ENCODE measurements at regions not wholly inside any gene's neighbourhood (a gene's known extent, or its start where the extent isn't known, plus 50 kb on each side); places are given as distances from the start of the nearest gene placed in this dataset.

DNA sequence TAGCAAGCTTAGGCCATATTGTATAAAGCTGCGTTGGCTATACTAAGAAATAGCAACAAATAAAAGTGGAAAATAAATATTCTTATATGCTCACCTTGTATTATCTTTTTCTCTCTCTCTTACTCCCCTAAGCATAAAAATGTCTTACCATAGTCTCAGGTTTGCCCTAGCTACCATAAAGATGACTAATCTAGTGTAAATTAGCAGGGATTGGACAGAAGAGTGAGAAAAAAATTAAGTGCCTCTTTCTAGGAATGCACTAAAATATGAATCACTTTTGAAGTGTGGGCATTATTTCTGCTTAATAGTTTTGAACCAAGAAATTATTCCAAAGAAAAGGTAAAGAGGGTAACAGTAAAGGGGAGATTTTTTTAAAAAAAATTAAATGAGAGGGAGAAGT lies 201.3 kb downstream of the HINT1 start (continued):
- no peak for TF ChIP-seq E2F1 (CRISPR knock-in tag; IDR thresholded peaks at IDR 0.05)
- TF ChIP-seq SMAD4 (CRISPR knock-in tag; IDR thresholded peaks at IDR 0.05): no peak

DNA sequence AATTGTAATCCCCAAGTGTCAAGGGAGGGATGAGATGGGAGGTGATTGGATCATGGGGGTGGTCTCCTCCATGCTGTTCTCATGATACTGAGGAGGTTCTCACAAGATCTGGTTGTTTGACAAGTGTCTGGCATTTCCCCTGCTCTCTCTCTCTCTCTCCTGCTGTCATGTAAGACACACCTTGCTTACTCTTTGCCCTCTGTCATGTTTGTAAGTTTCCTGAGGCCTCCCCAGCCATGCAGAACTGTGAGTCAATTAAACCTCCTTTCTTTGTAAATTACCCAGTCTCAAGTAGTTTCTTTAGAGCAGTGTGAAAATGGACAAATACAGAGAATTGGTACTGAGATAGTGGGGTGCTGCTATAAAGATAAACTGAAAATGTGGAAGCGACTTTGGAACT lies 207.9 kb downstream of the HINT1 start:
- ATAC-seq: no peak
- Mint-ChIP-seq H3K4me3 (no peak overlapping the region), H3K27ac (no peak overlapping the region), H3K27me3 (ENCODE audit: low read depth) (no peaks in the 10 kb centered on the region), H3K36me3 (peaks cover 8% of the 10 kb centered on the region), H3K9me3 (peaks cover 21% of the 10 kb centered on the region), H3K4me1 (peaks cover 30% of the 10 kb centered on the region)
- ChIA-PET CTCF (no interaction called here), POLR2A (no interaction called here)
- no peak for TF ChIP-seq OVOL2 (CRISPR knock-in tag; IDR thresholded peaks at IDR 0.05; ENCODE audit: borderline replicate concordance)
- DNase-seq (ENCODE audit: low spot score): no peak

DNA sequence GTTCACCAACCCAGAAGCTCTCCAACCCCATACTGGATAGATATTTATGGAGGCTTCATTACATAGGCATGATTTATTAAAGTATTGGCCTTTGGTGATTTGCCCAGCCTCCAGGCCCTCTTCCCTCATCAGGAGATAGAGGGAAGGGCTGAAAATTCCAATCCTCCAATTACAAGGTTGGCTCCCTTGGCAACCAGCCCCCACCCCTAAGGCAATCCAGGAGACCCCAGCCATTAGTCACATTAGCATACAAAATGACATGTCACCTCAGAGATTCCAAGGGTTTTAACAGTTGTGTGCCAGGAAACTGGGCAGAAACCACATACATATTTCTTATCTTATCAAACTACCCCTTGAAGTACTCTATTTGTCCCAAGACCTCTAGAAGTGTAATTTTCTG lies 210.0 kb downstream of the HINT1 start:
- H3K27ac Mint-ChIP-seq: no peak overlapping the region
- CTCF ChIA-PET: no interaction called here
- no peak for ATAC-seq
- no peak for DNase-seq (ENCODE audit: low spot score)
- TF ChIP-seq ZNF396 (CRISPR knock-in tag; IDR thresholded peaks at IDR 0.05; ENCODE audit: borderline replicate concordance) (no peak), FOXP1 (CRISPR knock-in tag; IDR thresholded peaks at IDR 0.05; ENCODE audit: borderline replicate concordance) (no peak), JAZF1 (CRISPR knock-in tag; IDR thresholded peaks at IDR 0.05) (no peak), JUN (CRISPR knock-in tag; IDR thresholded peaks at IDR 0.05) (no peak), MYBL2 (CRISPR knock-in tag; IDR thresholded peaks at IDR 0.05) (no peak), TP53 (CRISPR knock-in tag; IDR thresholded peaks at IDR 0.05) (no peak), ZSCAN18 (CRISPR knock-in tag; IDR thresholded peaks at IDR 0.05) (no peak), GTF2I (CRISPR knock-in tag; conservative IDR thresholded peaks at IDR 0.05) (no peak), SMAD3 (CRISPR knock-in tag; IDR thresholded peaks at IDR 0.05; ENCODE audit: borderline replicate concordance) (no peak), ZBTB21 (CRISPR knock-in tag; IDR thresholded peaks at IDR 0.05; ENCODE audit: borderline replicate concordance) (no peak), MAX (CRISPR knock-in tag; IDR thresholded peaks at IDR 0.05) (no peak), ATF3 (CRISPR knock-in tag; conservative IDR thresholded peaks at IDR 0.05) (no peak), NFYB (CRISPR knock-in tag; conservative IDR thresholded peaks at IDR 0.05; ENCODE audit: low read depth) (no peak), ZNF232 (CRISPR knock-in tag; IDR thresholded peaks at IDR 0.05) (no peak)
- TF ChIP-seq, protein P1, sequence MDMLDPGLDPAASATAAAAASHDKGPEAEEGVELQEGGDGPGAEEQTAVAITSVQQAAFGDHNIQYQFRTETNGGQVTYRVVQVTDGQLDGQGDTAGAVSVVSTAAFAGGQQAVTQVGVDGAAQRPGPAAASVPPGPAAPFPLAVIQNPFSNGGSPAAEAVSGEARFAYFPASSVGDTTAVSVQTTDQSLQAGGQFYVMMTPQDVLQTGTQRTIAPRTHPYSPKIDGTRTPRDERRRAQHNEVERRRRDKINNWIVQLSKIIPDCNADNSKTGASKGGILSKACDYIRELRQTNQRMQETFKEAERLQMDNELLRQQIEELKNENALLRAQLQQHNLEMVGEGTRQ (CRISPR knock-in tag; IDR thresholded peaks at IDR 0.05): no peak
- TF ChIP-seq, protein P2, sequence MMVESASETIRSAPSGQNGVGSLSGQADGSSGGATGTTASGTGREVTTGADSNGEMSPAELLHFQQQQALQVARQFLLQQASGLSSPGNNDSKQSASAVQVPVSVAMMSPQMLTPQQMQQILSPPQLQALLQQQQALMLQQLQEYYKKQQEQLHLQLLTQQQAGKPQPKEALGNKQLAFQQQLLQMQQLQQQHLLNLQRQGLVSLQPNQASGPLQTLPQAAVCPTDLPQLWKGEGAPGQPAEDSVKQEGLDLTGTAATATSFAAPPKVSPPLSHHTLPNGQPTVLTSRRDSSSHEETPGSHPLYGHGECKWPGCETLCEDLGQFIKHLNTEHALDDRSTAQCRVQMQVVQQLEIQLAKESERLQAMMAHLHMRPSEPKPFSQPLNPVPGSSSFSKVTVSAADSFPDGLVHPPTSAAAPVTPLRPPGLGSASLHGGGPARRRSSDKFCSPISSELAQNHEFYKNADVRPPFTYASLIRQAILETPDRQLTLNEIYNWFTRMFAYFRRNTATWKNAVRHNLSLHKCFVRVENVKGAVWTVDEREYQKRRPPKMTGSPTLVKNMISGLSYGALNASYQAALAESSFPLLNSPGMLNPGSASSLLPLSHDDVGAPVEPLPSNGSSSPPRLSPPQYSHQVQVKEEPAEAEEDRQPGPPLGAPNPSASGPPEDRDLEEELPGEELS (CRISPR knock-in tag; IDR thresholded peaks at IDR 0.05): no peak
- TF ChIP-seq, protein P3, sequence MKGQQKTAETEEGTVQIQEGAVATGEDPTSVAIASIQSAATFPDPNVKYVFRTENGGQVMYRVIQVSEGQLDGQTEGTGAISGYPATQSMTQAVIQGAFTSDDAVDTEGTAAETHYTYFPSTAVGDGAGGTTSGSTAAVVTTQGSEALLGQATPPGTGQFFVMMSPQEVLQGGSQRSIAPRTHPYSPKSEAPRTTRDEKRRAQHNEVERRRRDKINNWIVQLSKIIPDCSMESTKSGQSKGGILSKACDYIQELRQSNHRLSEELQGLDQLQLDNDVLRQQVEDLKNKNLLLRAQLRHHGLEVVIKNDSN (CRISPR knock-in tag; IDR thresholded peaks at IDR 0.05): no peak
- POLR2A ChIA-PET: no interaction called here
- peaks cover 10% of the 10 kb centered on the region for H3K9me3 Mint-ChIP-seq
- no peaks in the 10 kb centered on the region for H3K27me3 Mint-ChIP-seq (ENCODE audit: low read depth)
- peaks cover 6% of the 10 kb centered on the region; the same call in 1 of the 2 replicates for H3K36me3 Mint-ChIP-seq
- H3K4me1 Mint-ChIP-seq: peaks cover 30% of the 10 kb centered on the region
- H3K4me3 Mint-ChIP-seq: no peak overlapping the region
